Ishikawa (cell line): ENCODE measurements at regions not wholly inside any gene's neighbourhood (a gene's known extent, or its start where the extent isn't known, plus 50 kb on each side); places are given as distances from the start of the nearest gene placed in this dataset.

Experiments
- CEBPB ChIP-seq: IDR thresholded peaks from 2 replicates; pipeline ENCODE4 v1.6.1; 2012
- CREB1 ChIP-seq: IDR thresholded peaks from 2 replicates; pipeline ENCODE4 v1.6.1; 2012; ENCODE audit warnings: low read depth
- EGR1 ChIP-seq: IDR thresholded peaks from 2 replicates; pipeline ENCODE4 v1.6.1; 2012
- EP300 ChIP-seq: IDR thresholded peaks from 2 replicates; pipeline ENCODE4 v1.6.1; 2012; ENCODE audit warnings: borderline replicate concordance
- FOXM1 ChIP-seq: IDR thresholded peaks from 2 replicates; pipeline ENCODE4 v1.6.1; 2012; ENCODE audit warnings: low read depth, borderline replicate concordance
- NFIC ChIP-seq: IDR thresholded peaks from 2 replicates; pipeline ENCODE4 v1.6.1; 2012
- RAD21 ChIP-seq: IDR thresholded peaks from 2 replicates; pipeline ENCODE4 v1.6.1; 2012; ENCODE audit warnings: low read depth
- TAF1 ChIP-seq: IDR thresholded peaks from 2 replicates; pipeline ENCODE4 v1.6.1; 2012; ENCODE audit warnings: low read depth, mild to moderate bottlenecking
- TCF12 ChIP-seq: IDR thresholded peaks from 2 replicates; pipeline ENCODE4 v1.6.1; 2012; ENCODE audit warnings: low read depth
- TEAD4 ChIP-seq: IDR thresholded peaks from 2 replicates; pipeline ENCODE4 v1.6.1; 2012
- YY1 ChIP-seq: IDR thresholded peaks from 2 replicates; pipeline ENCODE4 v1.6.1; 2012; ENCODE audit warnings: low read depth
- ZBTB7A ChIP-seq: IDR thresholded peaks from 2 replicates; pipeline ENCODE4 v1.6.1; 2012; ENCODE audit warnings: low read depth
- TF ChIP-seq, protein P1 (sequence below): IDR thresholded peaks from 2 replicates; pipeline ENCODE4 v1.6.1; 2012
- TF ChIP-seq, protein P2 (sequence below): IDR thresholded peaks from 2 replicates; pipeline ENCODE4 v1.6.1; 2012
- TF ChIP-seq, protein P3 (sequence below): IDR thresholded peaks from 2 replicates; pipeline ENCODE4 v1.6.1; 2012; ENCODE audit warnings: low read depth, mild to moderate bottlenecking

DNA sequence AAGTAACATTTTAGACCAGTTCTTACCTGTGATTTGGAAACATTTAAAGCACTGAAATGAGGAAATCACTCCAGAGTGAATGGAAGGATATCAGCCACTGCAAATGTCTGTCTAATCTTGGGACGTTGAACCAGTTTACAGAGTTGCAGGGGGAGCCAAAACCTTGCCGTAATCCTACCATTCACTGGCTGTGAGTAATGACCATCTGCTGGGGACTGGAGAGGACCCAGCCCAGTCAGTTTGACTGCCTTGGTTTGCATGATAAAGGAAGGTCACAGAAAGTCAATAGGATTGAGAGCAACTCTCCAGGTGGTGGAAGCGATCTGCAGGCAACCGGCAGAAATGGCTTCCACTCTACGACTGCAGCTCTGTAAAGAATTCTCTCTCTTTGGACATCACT is 167.2 kb downstream of the AKR1D1 start:
- TF ChIP-seq CREB1 = no peak
- TF ChIP-seq NFIC = no peak
- no peak for TF ChIP-seq EGR1
- TF ChIP-seq YY1 = no peak
- no peak for TF ChIP-seq TAF1
- no peak for TF ChIP-seq TCF12
- TF ChIP-seq, protein P1, sequence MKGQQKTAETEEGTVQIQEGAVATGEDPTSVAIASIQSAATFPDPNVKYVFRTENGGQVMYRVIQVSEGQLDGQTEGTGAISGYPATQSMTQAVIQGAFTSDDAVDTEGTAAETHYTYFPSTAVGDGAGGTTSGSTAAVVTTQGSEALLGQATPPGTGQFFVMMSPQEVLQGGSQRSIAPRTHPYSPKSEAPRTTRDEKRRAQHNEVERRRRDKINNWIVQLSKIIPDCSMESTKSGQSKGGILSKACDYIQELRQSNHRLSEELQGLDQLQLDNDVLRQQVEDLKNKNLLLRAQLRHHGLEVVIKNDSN = no peak
- TF ChIP-seq, protein P2, sequence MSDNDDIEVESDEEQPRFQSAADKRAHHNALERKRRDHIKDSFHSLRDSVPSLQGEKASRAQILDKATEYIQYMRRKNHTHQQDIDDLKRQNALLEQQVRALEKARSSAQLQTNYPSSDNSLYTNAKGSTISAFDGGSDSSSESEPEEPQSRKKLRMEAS = no peak
- no peak for TF ChIP-seq EP300
- TF ChIP-seq RAD21 = no peak
- no peak for TF ChIP-seq FOXM1
- TF ChIP-seq TEAD4 = no peak
- TF ChIP-seq, protein P3, sequence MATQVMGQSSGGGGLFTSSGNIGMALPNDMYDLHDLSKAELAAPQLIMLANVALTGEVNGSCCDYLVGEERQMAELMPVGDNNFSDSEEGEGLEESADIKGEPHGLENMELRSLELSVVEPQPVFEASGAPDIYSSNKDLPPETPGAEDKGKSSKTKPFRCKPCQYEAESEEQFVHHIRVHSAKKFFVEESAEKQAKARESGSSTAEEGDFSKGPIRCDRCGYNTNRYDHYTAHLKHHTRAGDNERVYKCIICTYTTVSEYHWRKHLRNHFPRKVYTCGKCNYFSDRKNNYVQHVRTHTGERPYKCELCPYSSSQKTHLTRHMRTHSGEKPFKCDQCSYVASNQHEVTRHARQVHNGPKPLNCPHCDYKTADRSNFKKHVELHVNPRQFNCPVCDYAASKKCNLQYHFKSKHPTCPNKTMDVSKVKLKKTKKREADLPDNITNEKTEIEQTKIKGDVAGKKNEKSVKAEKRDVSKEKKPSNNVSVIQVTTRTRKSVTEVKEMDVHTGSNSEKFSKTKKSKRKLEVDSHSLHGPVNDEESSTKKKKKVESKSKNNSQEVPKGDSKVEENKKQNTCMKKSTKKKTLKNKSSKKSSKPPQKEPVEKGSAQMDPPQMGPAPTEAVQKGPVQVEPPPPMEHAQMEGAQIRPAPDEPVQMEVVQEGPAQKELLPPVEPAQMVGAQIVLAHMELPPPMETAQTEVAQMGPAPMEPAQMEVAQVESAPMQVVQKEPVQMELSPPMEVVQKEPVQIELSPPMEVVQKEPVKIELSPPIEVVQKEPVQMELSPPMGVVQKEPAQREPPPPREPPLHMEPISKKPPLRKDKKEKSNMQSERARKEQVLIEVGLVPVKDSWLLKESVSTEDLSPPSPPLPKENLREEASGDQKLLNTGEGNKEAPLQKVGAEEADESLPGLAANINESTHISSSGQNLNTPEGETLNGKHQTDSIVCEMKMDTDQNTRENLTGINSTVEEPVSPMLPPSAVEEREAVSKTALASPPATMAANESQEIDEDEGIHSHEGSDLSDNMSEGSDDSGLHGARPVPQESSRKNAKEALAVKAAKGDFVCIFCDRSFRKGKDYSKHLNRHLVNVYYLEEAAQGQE = no peak
- TF ChIP-seq CEBPB = no peak

DNA sequence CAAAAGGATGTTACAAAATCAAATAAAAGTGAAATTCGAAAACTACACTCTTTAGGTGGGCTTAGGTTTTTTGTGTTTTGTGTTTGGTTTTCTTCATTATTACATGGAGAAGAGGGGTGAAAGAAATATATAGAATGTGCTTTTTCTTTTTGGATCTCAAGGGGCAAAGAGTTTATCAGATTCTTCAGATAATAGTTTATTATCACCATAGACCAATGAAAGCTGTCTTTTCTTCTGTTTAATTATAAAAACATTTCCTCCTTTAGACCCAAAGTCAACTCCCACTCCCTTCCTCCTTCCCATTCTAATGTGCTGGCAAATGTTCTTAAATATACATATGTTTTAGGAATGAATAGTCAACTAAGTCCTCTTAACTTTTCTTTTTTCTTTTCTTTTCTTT is 167.6 kb downstream of the AKR1D1 start:
- no peak for TF ChIP-seq ZBTB7A
- no peak for TF ChIP-seq EP300
- TF ChIP-seq RAD21 = no peak
- no peak for TF ChIP-seq NFIC
- no peak for TF ChIP-seq FOXM1
- no peak for TF ChIP-seq TCF12
- TF ChIP-seq, protein P2 = no peak
- TF ChIP-seq, protein P3 = no peak
- no peak for TF ChIP-seq TAF1
- no peak for TF ChIP-seq CREB1

DNA sequence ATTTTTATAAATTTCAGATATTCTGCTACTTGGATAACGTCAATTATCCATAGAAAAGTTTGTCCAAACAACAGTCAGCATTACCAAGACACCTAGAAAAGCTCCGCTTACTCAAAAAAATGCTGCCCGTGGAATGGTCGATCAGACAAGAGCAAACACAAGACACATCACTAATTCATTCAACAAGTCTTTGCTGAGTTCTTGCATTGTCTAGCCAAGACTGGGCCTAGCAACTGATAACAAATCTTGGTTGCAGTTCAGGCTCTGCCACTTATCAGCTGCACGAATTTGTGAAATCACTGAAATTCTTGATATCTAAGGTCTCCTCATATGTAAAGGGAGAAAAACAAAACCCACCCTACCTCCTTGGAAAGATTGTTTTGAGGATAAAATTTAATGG is 168.3 kb downstream of the AKR1D1 start:
- no peak for TF ChIP-seq ZBTB7A
- TF ChIP-seq, protein P1 = no peak
- TF ChIP-seq, protein P2 = no peak
- no peak for TF ChIP-seq YY1
- no peak for TF ChIP-seq EP300
- TF ChIP-seq, protein P3 = no peak

DNA sequence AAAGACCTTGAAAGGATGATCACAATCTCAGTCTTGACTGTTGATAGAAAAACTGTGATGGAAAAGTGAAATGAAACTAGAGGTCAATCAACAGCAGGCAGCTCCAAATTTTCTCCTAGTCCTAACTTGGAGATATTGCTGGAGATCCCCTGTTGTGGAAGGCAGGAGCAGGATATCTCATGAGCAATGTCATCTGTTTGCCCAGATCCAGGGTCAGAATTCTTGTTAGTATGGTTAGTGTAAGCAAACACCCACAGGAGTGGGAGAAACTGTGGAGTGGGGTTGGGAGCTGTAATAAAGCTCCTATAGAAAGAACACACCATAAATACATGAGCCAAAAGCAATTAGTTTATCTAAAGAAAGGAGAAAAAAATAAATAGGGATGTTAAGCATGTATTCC is 169.0 kb downstream of the AKR1D1 start:
- TF ChIP-seq, protein P2 = no peak
- TF ChIP-seq TCF12 (no peak), RAD21 (no peak), TAF1 (no peak), NFIC (no peak), ZBTB7A (no peak), CREB1 (no peak), FOXM1 (no peak)
- TF ChIP-seq, protein P3 = no peak
- TF ChIP-seq, protein P1 = no peak
